HepG2 (cell line): ENCODE measurements at regions not wholly inside any gene's neighbourhood (a gene's known extent, or its start where the extent isn't known, plus 50 kb on each side); places are given as distances from the start of the nearest gene placed in this dataset.

Experiments
- ATAC-seq: fragments of 200-7000 bp; cut with Tn5 transposase; 3 replicates; pipeline ENCODE4 v1.9.1; 2020; ENCODE audit warnings: mild to moderate bottlenecking, moderate library complexity
- BruUV-seq: library from RNA; stranded (reverse); fragments of 400-500 nt; replicated peaks from 2 replicates; lab custom pipeline; 2021; lab: Mats Ljungman, UMichigan
- CTCF ChIA-PET: fragments of 300-600 bp; formaldehyde crosslinking; extraction: SDS; loops from one replicate; lab custom pipeline; 2021; ENCODE audit warnings: low total read pairs, inconsistent platforms, low intra/inter-chr PET ratio; lab: Yijun Ruan, JAX
- POLR2A ChIA-PET: fragments of 350-600 bp; sonication (Branson Sonifier 250); formaldehyde crosslinking; loops from one replicate; lab custom pipeline; 2020; ENCODE audit warnings: antibody characterized with exemption, inconsistent platforms; lab: Yijun Ruan, JAX
- DNase-seq: peaks from one replicate; pipeline ENCODE4 v3.0.0-alpha.2; 2015; ENCODE audit warnings: low spot score
- FAIRE-seq: peaks from 3 replicates; lab custom pipeline; 2011; peaks lifted over from hg19 to GRCh38; lab: Jason Lieb, UNC
- H2AFZ ChIP-seq: one replicate; pipeline ENCODE4 v1.6.1; 2011; ENCODE audit warnings: low read length, inconsistent platforms
- H3K27ac ChIP-seq: fragments of 300-600 bp; 3 replicates; pipeline ENCODE4 v1.8.0; 2011; ENCODE audit warnings: mixed run types, mild to moderate bottlenecking, mixed read lengths, low read length, inconsistent platforms; ENCODE audit not compliant: insufficient read depth; ENCODE audit errors: extremely low read length
- H3K27me3 ChIP-seq, 2 experiments: fragments of 200-600 bp in 1 of 2; 2 replicates in 1 of 2; 3 replicates in 1 of 2; pipeline versions ENCODE4 v1.6.0 to v1.8.0; 2011; ENCODE audit warnings: low read length in 2 of 2, mild to moderate bottlenecking in 2 of 2, moderate library complexity in 2 of 2, inconsistent platforms in 1 of 2; ENCODE audit not compliant: insufficient read depth in 2 of 2, control insufficient read depth in 1 of 2
- H3K36me3 ChIP-seq, 2 experiments: fragments of 200-600 bp in 1 of 2; replicated peaks in 1 of 2; 2 replicates in 1 of 2; 3 replicates in 1 of 2; pipeline versions ENCODE4 v1.5.1 to v1.8.0; 2011; ENCODE audit warnings: low read length in 2 of 2, inconsistent platforms in 1 of 2; ENCODE audit not compliant: insufficient read depth in 2 of 2, control insufficient read depth in 1 of 2
- H3K4me1 ChIP-seq: 2 replicates; pipeline ENCODE4 v1.5.1; 2012; ENCODE audit warnings: low read length, inconsistent platforms; ENCODE audit not compliant: insufficient read depth
- H3K4me2 ChIP-seq: 2 replicates; pipeline ENCODE4 v1.6.0; 2011; ENCODE audit warnings: low read depth, low read length, inconsistent platforms
- H3K4me3 ChIP-seq, 3 experiments: fragments of 200-600 bp in 1 of 3; sonication (generic), shearing (Covaris generic) in 1 of 3; replicated peaks in 1 of 3; 2 replicates each; pipeline ENCODE4 v1.5.1; 2011 to 2016; ENCODE audit warnings: low read length in 3 of 3, inconsistent platforms in 2 of 3, low read depth in 2 of 3, mild to moderate bottlenecking in 2 of 3, control low read depth in 1 of 3, mixed read lengths in 1 of 3; ENCODE audit not compliant: insufficient read depth in 1 of 3
- H3K79me2 ChIP-seq: one replicate; pipeline ENCODE4 v1.6.1; 2011; ENCODE audit warnings: low read length, inconsistent platforms; ENCODE audit not compliant: insufficient read depth
- H3K9ac ChIP-seq: 2 replicates; pipeline ENCODE4 v1.6.0; 2011; ENCODE audit warnings: mild to moderate bottlenecking, low read depth, low read length, inconsistent platforms; ENCODE audit not compliant: insufficient read depth
- H3K9me3 ChIP-seq: 2 replicates; pipeline ENCODE4 v1.5.1; 2012; ENCODE audit warnings: mild to moderate bottlenecking, low read length
- H4K20me1 ChIP-seq: 2 replicates; pipeline ENCODE4 v1.6.0; 2011; ENCODE audit warnings: inconsistent platforms, mild to moderate bottlenecking, low read length, moderate library complexity; ENCODE audit not compliant: insufficient read depth
- ARID4A ChIP-seq: sonication (generic); formaldehyde crosslinking; IDR thresholded peaks from 2 replicates; pipeline ENCODE4 v1.5.0; 2020; ENCODE audit warnings: mild to moderate bottlenecking, missing genetic modification reagents, borderline replicate concordance
- KLF6 ChIP-seq: IDR thresholded peaks from 2 replicates; pipeline ENCODE4 v1.8.0; 2016; ENCODE audit warnings: missing biosample characterization, missing genetic modification reagents
- RFX1 ChIP-seq: fragments of 450-650 bp; IDR thresholded peaks from 2 replicates; pipeline ENCODE4 v1.6.1; 2017
- YEATS4 ChIP-seq: sonication (generic); formaldehyde crosslinking; IDR thresholded peaks from 2 replicates; pipeline ENCODE4 v1.4.0; 2020; ENCODE audit warnings: missing genetic modification reagents, borderline replicate concordance
- ZMYM3 ChIP-seq: sonication (generic); formaldehyde crosslinking; IDR thresholded peaks from 2 replicates; pipeline ENCODE4 v1.5.1; 2020; ENCODE audit warnings: mild to moderate bottlenecking, missing genetic modification reagents
- ZNF280D ChIP-seq: sonication (generic); formaldehyde crosslinking; IDR thresholded peaks from 2 replicates; pipeline ENCODE4 v1.5.1; 2020; ENCODE audit warnings: mild to moderate bottlenecking, missing genetic modification reagents
- ZNF382 ChIP-seq: sonication (generic); formaldehyde crosslinking; IDR thresholded peaks from 2 replicates; pipeline ENCODE4 v1.5.0; 2020; ENCODE audit warnings: missing genetic modification reagents, mild to moderate bottlenecking, borderline replicate concordance
- WGBS: methylation state at CpG from one replicate; pipeline ENCODE4 v1.1.6; 2017; ENCODE audit warnings: low lambda C conversion rate; 5-methylcytosine and 5-hydroxymethylcytosine counted together
- in situ Hi-C: cut with HindIII; loops from 2 replicates; pipeline ENCODE4 v1.10.0; 2017; ENCODE audit warnings: low pct_unique_long_range_greater_than_20kb; ENCODE audit not compliant: extremely low pct_ligation_motif_present
- intact Hi-C: fragments of 100-400 bp; cut with micrococcal nuclease; formaldehyde crosslinking; loops from one replicate; pipeline ENCODE4 v1.10.0; 2022; ENCODE audit not compliant: unreplicated experiment
- TF ChIP-seq, protein P1 (sequence below): sonication (generic); formaldehyde crosslinking; IDR thresholded peaks from 2 replicates; pipeline ENCODE4 v1.4.0; 2020; ENCODE audit warnings: low read depth, mild to moderate bottlenecking, missing genetic modification reagents

GRCh38 chr16:86457501-86458148 lies 52.7 kb upstream of the FOXF1 start:
- Histone ChIP-seq H2AFZ (no peak overlapping the region), H3K4me3 (no peak overlapping the region), H3K36me3 (no peaks in the 10 kb centered on the region), H3K9me3 (peaks cover 11% of the 10 kb centered on the region; the same call in 1 of the 2 replicates), H3K27me3 (peaks cover 7 to 38% of the 10 kb centered on the region in 2 experiments; a peak in 4 of 5 replicates), H3K4me1 (no peaks in the 10 kb centered on the region; the same call in 1 of the 2 replicates), H4K20me1 (no peaks in the 10 kb centered on the region), H3K4me2 (no peak overlapping the region), H3K79me2 (no peaks in the 10 kb centered on the region), H3K9ac (no peak overlapping the region), H3K27ac (no peak overlapping the region)
- CTCF ChIA-PET, result no interaction called here
- no TSS peak for BruUV-seq
- in situ Hi-C loops (no loop called here), intact Hi-C loops (no loop called here)
- FAIRE-seq (no peak), DNase-seq (no peak), ATAC-seq (no peak)
- POLR2A ChIA-PET, result no interaction called here
- no peak for TF ChIP-seq ARID4A (CRISPR knock-in tag)
- TF ChIP-seq ZNF382 (CRISPR knock-in tag), result no peak
- TF ChIP-seq, protein P1, sequence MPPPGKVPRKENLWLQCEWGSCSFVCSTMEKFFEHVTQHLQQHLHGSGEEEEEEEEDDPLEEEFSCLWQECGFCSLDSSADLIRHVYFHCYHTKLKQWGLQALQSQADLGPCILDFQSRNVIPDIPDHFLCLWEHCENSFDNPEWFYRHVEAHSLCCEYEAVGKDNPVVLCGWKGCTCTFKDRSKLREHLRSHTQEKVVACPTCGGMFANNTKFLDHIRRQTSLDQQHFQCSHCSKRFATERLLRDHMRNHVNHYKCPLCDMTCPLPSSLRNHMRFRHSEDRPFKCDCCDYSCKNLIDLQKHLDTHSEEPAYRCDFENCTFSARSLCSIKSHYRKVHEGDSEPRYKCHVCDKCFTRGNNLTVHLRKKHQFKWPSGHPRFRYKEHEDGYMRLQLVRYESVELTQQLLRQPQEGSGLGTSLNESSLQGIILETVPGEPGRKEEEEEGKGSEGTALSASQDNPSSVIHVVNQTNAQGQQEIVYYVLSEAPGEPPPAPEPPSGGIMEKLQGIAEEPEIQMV, result no peak
- no peak for TF ChIP-seq YEATS4
- TF ChIP-seq RFX1, result no peak
- TF ChIP-seq KLF6 (CRISPR knock-in tag), result no peak
- no peak for TF ChIP-seq ZMYM3 (CRISPR knock-in tag)
- no peak for TF ChIP-seq ZNF280D
- WGBS, result 20% methylated on average over 10 of the region's 11 CpGs
